Endodermal cell (in vitro differentiated cells): ENCODE measurements at regions not wholly inside any gene's neighbourhood (a gene's known extent, or its start where the extent isn't known, plus 50 kb on each side); places are given as distances from the start of the nearest gene placed in this dataset.

Experiments
- DNase-seq: peaks from one replicate; pipeline ENCODE4 v3.0.0-alpha.2; 2017
- H3K27ac ChIP-seq: 2 replicates; pipeline ENCODE4 v1.5.1; 2013; ENCODE audit warnings: mild to moderate bottlenecking, low read depth, low read length, moderate library complexity
- H3K27me3 ChIP-seq: 2 replicates; pipeline ENCODE4 v1.6.1; 2013; ENCODE audit warnings: mild to moderate bottlenecking, low read length, moderate library complexity; ENCODE audit not compliant: insufficient read depth, control insufficient read depth, poor library complexity, severe bottlenecking
- H3K36me3 ChIP-seq: 2 replicates; pipeline ENCODE4 v1.7.0; 2013; ENCODE audit warnings: mild to moderate bottlenecking, low read length, moderate library complexity; ENCODE audit not compliant: control insufficient read depth, insufficient read depth
- H3K4me1 ChIP-seq: one replicate; pipeline ENCODE4 v1.7.0; 2013; ENCODE audit warnings: low read length; ENCODE audit not compliant: control insufficient read depth, insufficient read depth
- H3K4me3 ChIP-seq: 2 replicates; pipeline ENCODE4 v1.5.1; 2013; ENCODE audit warnings: mild to moderate bottlenecking, low read length, moderate library complexity
- H3K9ac ChIP-seq: 2 replicates; pipeline ENCODE4 v1.6.1; 2013; ENCODE audit warnings: mild to moderate bottlenecking, low read length, moderate library complexity; ENCODE audit not compliant: poor library complexity, severe bottlenecking; ENCODE audit errors: extremely low read depth
- H3K9me3 ChIP-seq: 2 replicates; pipeline ENCODE4 v1.6.1; 2013; ENCODE audit warnings: mild to moderate bottlenecking, low read length, moderate library complexity; ENCODE audit not compliant: control insufficient read depth
- H3K27ac Mint-ChIP-seq: 2 replicates; pipeline ENCODE4 v1.8.0; 2020; ENCODE audit warnings: mixed read lengths
- H3K27me3 Mint-ChIP-seq: 2 replicates; pipeline ENCODE4 v1.8.0; 2021; ENCODE audit warnings: mild to moderate bottlenecking, mixed read lengths; ENCODE audit not compliant: insufficient read depth
- H3K36me3 Mint-ChIP-seq: 2 replicates; pipeline ENCODE4 v1.8.0; 2020; ENCODE audit warnings: low read depth, mixed read lengths
- H3K4me1 Mint-ChIP-seq: 2 replicates; pipeline ENCODE4 v1.8.0; 2020; ENCODE audit warnings: mixed read lengths
- H3K4me3 Mint-ChIP-seq: 2 replicates; pipeline ENCODE4 v1.8.0; 2020; ENCODE audit warnings: mild to moderate bottlenecking, moderate library complexity, mixed read lengths
- H3K9me3 Mint-ChIP-seq: 2 replicates; pipeline ENCODE4 v1.8.0; 2020; ENCODE audit warnings: mild to moderate bottlenecking, mixed read lengths
- WGBS, 2 experiments: methylation state at CpG; one replicate each; pipeline versions ENCODE4 v1.1.5 to v1.1.7; 2013; ENCODE audit warnings: missing lambda C conversion rate in 2 of 2, mixed read lengths in 1 of 2; ENCODE audit not compliant: insufficient coverage in 1 of 2, insufficient read length in 1 of 2; 5-methylcytosine and 5-hydroxymethylcytosine counted together
- TF ChIP-seq, protein P1 (sequence below): fragments of 200-600 bp; sonication (generic); conservative IDR thresholded peaks from 2 replicates; pipeline ENCODE4 v1.5.0; 2021; ENCODE audit warnings: antibody characterized with exemption, mild to moderate bottlenecking

DNA sequence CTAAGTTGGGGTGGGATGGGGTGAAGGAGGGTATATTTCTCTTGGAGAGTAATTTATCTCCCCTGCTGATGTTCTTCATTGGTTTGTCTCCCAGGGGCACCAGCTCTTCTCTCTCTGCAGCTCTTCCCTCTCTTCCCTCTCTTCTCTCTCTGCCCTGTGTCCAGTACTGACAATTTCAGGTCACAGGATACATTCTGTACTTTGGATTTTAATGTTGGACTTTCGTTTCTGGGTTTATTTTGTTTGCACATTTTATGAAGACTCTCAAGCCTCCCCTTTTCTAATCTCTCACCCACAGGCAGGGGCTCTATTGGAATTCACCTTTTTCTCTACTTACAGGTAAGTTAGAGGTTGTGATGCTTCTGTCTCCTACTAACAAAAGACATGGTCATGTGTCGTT, 165.5 kb downstream of the CPEB2 start:
- Mint-ChIP-seq H3K27ac (no peak overlapping the region), H3K4me1 (peaks cover 52% of the 10 kb centered on the region), H3K9me3 (peaks cover 11% of the 10 kb centered on the region), H3K27me3 (peaks cover 3% of the 10 kb centered on the region), H3K36me3 (peaks cover 5% of the 10 kb centered on the region), H3K4me3 (no peak overlapping the region)
- TF ChIP-seq, protein P1, sequence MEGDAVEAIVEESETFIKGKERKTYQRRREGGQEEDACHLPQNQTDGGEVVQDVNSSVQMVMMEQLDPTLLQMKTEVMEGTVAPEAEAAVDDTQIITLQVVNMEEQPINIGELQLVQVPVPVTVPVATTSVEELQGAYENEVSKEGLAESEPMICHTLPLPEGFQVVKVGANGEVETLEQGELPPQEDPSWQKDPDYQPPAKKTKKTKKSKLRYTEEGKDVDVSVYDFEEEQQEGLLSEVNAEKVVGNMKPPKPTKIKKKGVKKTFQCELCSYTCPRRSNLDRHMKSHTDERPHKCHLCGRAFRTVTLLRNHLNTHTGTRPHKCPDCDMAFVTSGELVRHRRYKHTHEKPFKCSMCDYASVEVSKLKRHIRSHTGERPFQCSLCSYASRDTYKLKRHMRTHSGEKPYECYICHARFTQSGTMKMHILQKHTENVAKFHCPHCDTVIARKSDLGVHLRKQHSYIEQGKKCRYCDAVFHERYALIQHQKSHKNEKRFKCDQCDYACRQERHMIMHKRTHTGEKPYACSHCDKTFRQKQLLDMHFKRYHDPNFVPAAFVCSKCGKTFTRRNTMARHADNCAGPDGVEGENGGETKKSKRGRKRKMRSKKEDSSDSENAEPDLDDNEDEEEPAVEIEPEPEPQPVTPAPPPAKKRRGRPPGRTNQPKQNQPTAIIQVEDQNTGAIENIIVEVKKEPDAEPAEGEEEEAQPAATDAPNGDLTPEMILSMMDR: no peak
- Histone ChIP-seq H3K9ac (no peak overlapping the region), H3K27ac (no peak overlapping the region), H3K9me3 (peaks cover 8% of the 10 kb centered on the region), H3K27me3 (no peaks in the 10 kb centered on the region), H3K36me3 (no peaks in the 10 kb centered on the region), H3K4me3 (no peak overlapping the region), H3K4me1 (peaks cover 6% of the 10 kb centered on the region)
- WGBS, 2 experiments: 76% methylated on average over 2 of the region's 2 CpGs; no CpG with 5 or more reads in 1 of the 2 experiments
- DNase-seq: no peak

DNA sequence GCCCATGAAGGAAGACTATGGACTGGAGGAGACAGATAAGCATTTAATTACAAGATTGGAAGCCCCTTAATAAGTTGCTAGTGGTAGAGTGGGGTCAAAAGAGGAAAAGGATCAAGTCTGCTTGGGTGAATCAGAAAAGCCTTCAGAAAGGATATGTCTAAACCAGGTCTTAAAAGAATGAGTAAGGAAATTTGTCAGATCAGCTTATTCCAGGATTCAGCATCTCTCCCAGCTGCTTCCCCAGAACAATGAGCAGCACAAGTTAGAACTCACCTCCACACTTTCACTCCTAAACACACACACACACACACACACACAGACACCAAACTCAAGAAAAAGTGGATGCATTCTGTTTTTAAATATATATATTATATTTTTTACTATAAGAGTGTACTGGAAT, 166.5 kb downstream of the CPEB2 start:
- Histone ChIP-seq H3K27ac (no peak overlapping the region), H3K4me3 (no peak overlapping the region), H3K36me3 (no peaks in the 10 kb centered on the region), H3K4me1 (peaks cover 2% of the 10 kb centered on the region), H3K9ac (no peak overlapping the region), H3K9me3 (peaks cover 17% of the 10 kb centered on the region), H3K27me3 (no peaks in the 10 kb centered on the region)
- Mint-ChIP-seq H3K4me1 (peaks cover 42% of the 10 kb centered on the region), H3K27me3 (peaks cover 3% of the 10 kb centered on the region), H3K36me3 (peaks cover 6% of the 10 kb centered on the region), H3K27ac (no peak overlapping the region), H3K4me3 (no peak overlapping the region), H3K9me3 (peaks cover 18% of the 10 kb centered on the region)
- TF ChIP-seq, protein P1: no peak
- DNase-seq: no peak

DNA sequence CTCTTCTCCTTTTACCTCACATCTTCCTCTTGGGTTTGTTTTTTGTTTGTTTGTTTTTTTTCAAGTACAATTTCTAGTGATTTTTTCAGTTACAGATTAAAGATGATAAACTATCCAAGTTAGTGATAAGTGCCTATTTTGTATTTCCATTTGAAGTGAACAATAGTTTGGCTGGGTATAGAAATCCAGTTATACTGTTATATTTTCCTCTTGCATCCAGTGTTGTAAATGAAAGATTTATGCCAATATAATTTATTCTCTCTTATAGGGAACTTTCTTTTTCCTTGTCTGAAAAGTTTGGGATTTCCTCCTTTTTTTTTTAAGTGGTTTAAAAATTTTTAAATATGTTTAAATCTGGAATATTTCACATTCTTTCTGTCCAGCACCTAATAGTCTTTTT, 169.4 kb downstream of the CPEB2 start:
- no peak for DNase-seq
- Histone ChIP-seq H3K9ac (no peak overlapping the region), H3K4me1 (peaks cover 2% of the 10 kb centered on the region), H3K27ac (no peak overlapping the region), H3K27me3 (no peaks in the 10 kb centered on the region), H3K4me3 (no peak overlapping the region), H3K9me3 (peaks cover 19% of the 10 kb centered on the region), H3K36me3 (no peaks in the 10 kb centered on the region)
- TF ChIP-seq, protein P1: no peak
- H3K27ac Mint-ChIP-seq: no peak overlapping the region
- H3K9me3 Mint-ChIP-seq: peaks cover 22% of the 10 kb centered on the region
- no peak overlapping the region for H3K4me3 Mint-ChIP-seq
- H3K36me3 Mint-ChIP-seq: peaks cover 6% of the 10 kb centered on the region
- peaks cover 30% of the 10 kb centered on the region for H3K4me1 Mint-ChIP-seq
- peaks cover 3% of the 10 kb centered on the region for H3K27me3 Mint-ChIP-seq
